ENCODE measurements at regions not wholly inside any gene's neighbourhood (a gene's known extent, or its start where the extent isn't known, plus 50 kb on each side); places are given as distances from the start of the nearest gene placed in this dataset.

GRCh38 chr13:48761256-48761655 is 107.5 kb downstream of the CYSLTR2 start:
- no peak for DNase-seq (ENCODE audit: low read depth in 1 of 2, low spot score in 1 of 2)

DNA sequence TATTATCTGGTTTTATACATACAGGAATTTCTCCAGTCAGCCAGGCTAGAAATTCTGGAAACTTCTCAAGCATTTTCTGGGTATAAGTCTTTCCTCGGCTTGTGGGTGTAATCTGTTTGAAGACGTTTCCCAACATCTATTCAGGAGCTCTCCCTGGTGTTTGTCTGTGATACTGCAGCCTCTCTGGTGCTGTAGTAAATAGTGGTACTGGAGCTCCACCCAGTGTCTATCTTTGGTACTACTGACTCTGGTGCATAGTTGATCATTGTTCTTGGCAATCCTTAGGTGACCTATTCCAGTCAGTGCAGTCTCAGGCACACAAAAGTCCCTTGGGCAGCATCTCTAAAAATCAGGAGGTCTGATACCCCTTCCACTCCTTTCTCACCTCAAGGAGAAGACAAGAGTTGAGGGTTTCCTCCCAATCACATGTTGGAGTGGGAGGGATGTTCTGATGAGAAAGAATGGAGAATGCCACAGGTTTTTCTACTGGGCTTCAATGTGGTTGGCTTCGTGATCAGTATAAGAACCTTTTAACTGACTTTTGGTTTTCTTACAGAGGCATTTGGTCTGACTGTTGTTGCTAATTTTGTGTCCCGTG is 115.5 kb downstream of the CYSLTR2 start:
- DNase-seq (ENCODE audit: low read depth in 1 of 2, low spot score in 1 of 2) = peak; percentile 24 to 56

- DNase-seq (ENCODE audit: low read depth in 1 of 2, low spot score in 1 of 2) = no peak
Observed at GRCh38 chr13:48770372-48770771, 116.6 kb downstream of the CYSLTR2 start.

- no peak for DNase-seq (ENCODE audit: low read depth in 1 of 2, low spot score in 1 of 2)
Observed at GRCh38 chr13:48772908-48773307, 119.2 kb downstream of the CYSLTR2 start.

- DNase-seq (ENCODE audit: low read depth in 1 of 2, low spot score in 1 of 2) = no peak
Observed at GRCh38 chr13:48773531-48774275, 120.0 kb downstream of the CYSLTR2 start.

DNA sequence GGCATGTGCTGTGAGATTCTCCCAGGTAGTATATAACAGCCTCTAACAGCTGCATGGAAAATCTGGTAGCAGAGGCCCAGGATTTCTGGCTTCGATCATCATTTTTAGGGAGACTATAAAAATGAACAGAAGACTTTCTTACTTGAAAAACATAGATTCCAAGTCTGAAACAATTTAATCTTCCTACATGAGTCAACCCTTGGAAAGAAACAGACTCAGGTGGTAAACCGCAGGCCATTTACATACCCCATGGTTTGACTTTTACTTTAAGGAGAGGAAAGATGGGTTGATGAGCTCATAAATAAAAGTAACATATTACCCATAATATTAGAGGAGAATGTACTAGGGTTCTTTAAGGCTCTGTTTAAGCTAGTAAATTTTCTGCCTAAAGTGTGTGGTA is 121.6 kb downstream of the CYSLTR2 start:
- DNase-seq (ENCODE audit: low read depth in 1 of 2, low spot score in 1 of 2) = no peak

DNA sequence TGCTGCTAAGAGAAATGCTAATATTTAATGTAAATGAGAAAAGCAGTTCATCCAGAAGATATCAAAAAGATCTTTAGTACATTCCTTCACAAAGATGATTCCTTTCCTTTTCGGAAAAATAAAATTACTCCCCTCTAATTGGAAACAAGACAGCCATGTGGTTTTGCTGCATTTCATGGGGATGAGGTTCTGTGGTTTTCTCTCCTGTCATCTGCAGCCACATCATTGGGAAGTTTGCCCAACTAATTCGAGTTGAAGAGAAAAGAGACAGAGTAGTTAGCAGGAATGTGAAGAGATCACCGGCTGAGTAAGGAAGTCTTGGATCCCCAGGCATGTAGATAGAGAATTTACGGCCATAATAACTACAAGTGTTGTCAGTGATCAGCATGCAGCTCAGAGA is 122.1 kb downstream of the CYSLTR2 start:
- no peak for DNase-seq (ENCODE audit: low read depth in 1 of 2, low spot score in 1 of 2)

DNA sequence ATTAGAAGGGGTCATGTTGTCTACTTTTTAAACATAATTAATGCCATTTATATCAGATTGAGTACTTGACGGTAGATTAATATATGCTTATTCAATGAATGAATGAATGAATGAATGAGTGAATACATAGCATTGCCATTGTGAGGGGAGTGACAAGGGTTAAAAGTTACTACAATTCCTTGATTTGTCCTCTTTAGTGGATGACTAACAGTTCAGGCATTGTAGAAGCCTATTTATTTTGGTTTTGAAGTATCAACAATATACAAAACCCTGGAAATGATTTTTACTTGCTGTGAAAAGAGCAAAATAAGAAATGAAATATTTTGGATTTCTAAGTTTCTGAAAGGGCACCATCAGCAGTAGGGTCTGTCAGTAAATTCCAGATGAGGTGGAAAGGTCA is 122.7 kb downstream of the CYSLTR2 start:
- no peak for DNase-seq (ENCODE audit: low read depth in 1 of 2, low spot score in 1 of 2)

DNA sequence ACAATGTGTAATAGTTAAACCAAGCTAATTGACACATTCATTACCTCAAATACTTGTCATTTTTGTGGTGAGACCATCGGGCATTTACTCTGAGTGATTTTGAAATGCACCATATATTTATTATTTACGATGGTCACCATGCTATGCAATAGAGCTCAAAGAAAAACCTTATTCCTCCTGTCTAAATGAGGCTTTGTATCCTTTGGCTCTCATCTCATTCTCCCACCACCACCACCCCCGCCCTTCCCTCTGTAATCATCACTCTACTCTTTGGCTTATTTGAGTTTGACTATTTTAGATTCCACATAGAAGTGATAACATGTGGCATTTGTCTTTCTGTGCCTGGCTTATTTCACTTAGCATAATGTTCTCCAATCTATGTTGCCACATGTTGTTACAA is 124.9 kb downstream of the CYSLTR2 start:
- DNase-seq (ENCODE audit: low read depth in 1 of 2, low spot score in 1 of 2) = no peak

GRCh38 chr13:48780713-48781341 is 127.1 kb downstream of the CYSLTR2 start:
- no peak for DNase-seq (ENCODE audit: low read depth in 1 of 2, low spot score in 1 of 2)

GRCh38 chr13:48782429-48782840 is 128.7 kb downstream of the CYSLTR2 start:
- no peak for DNase-seq (ENCODE audit: low read depth in 1 of 2, low spot score in 1 of 2)

GRCh38 chr13:48783181-48783630 is 129.5 kb downstream of the CYSLTR2 start:
- no peak for DNase-seq (ENCODE audit: low read depth in 1 of 2, low spot score in 1 of 2)

- DNase-seq (ENCODE audit: low read depth in 1 of 2, low spot score in 1 of 2) = no peak
Observed at GRCh38 chr13:48783695-48784230, 130.0 kb downstream of the CYSLTR2 start.

DNA sequence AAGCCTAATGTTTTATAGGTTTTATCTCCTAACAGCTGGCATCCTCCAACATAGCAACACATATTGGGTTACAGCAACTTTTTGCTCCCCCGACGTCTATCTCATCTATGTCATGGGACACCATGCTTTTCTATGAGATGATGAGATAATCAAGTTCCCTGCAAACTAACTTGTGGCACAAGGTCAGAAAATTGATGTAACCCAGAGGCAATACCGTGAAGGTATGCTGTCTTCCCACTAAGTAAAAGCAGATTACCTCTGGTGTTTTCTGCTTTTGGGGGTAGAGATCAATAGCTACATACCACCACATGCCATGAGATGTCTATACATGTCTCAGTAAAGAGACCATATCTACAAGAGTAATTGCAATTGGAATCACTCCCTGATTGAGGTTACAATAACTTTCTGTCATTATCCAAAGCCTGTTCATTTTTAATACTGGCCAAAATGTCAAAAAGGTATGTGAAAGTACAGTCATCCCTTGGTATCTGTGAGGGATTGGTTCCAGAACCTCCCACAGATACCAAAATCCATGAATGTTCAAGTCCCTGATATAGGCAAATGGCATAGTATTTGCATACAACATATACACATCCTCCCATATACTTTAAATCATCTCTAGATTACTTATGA is 131.3 kb downstream of the CYSLTR2 start:
- DNase-seq (ENCODE audit: low read depth in 1 of 2, low spot score in 1 of 2) = no peak

GRCh38 chr13:48790199-48790598 is 136.5 kb downstream of the CYSLTR2 start:
- DNase-seq (ENCODE audit: low read depth in 1 of 2, low spot score in 1 of 2) = no peak

DNA sequence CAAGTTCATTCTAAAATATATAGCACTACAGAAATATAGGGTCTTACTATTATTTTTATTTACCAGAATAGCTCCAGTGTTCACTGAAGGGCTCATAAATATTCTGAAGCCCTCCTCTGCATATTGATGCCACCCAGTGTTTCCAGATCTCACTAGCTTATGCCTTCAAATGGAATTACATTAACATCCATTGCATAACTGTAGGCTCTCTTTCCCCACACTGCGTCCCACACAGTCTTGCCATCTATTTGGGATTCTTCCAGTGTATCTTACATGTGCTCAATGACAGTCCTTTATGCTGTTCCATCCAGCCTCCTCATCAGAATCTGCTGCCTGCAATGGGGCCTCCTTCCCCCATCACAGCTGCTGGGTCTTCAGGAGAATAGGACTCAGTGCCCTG is 137.2 kb downstream of the CYSLTR2 start:
- DNase-seq (ENCODE audit: low read depth in 1 of 2, low spot score in 1 of 2) = no peak

DNA sequence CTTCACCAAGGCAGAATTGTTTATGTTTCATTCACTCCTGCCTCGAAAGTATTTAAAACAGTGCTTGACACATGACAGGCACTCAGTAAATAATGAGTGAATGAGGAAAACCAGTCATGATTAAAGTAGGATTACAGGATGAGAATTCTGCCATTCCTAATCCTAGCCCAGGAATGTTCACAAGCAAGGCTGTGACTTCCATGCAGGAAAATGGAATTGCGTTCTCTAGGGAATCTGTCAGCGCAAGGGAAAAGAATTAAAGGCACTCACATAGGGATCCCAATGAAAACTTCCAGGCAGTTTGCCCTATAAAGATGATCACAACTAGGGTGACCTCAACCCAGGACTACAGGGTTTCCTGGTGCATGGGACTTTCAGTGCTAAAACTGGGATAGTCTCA is 143.4 kb downstream of the CYSLTR2 start:
- DNase-seq (ENCODE audit: low read depth in 1 of 2, low spot score in 1 of 2) = no peak

DNA sequence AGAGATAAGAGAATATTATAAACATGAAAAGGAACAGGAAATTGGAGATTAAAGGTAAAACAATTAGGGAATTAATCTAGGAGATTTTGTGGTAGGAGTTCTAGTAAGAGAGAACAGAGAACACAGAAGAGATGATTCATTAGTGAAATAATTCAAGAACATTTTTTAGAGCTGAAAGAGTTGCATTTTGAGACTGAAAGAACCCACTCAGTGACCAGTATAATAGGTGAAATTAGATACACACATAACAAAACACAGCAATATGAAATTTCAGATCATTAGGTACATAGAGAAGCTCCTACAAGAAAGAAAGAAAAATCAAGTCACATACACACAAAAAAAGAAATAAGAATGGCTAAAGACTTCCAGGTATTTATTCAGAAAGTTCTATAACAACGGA is 144.0 kb downstream of the CYSLTR2 start:
- no peak for DNase-seq (ENCODE audit: low read depth in 1 of 2, low spot score in 1 of 2)

GRCh38 chr13:48798180-48798579 is 144.5 kb downstream of the CYSLTR2 start:
- no peak for DNase-seq (ENCODE audit: low read depth in 1 of 2, low spot score in 1 of 2)

- DNase-seq (ENCODE audit: low read depth in 1 of 2, low spot score in 1 of 2) = no peak
Observed at GRCh38 chr13:48801255-48801654, 147.5 kb downstream of the CYSLTR2 start.

- DNase-seq (ENCODE audit: low read depth in 1 of 2, low spot score in 1 of 2) = no peak
Observed at GRCh38 chr13:48804821-48805601, 151.3 kb downstream of the CYSLTR2 start.
